22Rv1 (cell line): ENCODE measurements at regions not wholly inside any gene's neighbourhood (a gene's known extent, or its start where the extent isn't known, plus 50 kb on each side); places are given as distances from the start of the nearest gene placed in this dataset.

ENCODE experiments used
- CTCF ChIP-seq: fragments of 450-650 bp; IDR thresholded peaks from 2 replicates; pipeline ENCODE4 v1.5.1; 2017; ENCODE audit warnings: mild to moderate bottlenecking
- ZFX ChIP-seq: fragments of 450-650 bp; IDR thresholded peaks from 2 replicates; pipeline ENCODE4 v1.6.1; 2017; ENCODE audit warnings: antibody characterized with exemption, borderline replicate concordance

- no peak for TF ChIP-seq CTCF
- no peak for TF ChIP-seq ZFX
Measured at GRCh38 chr4:189660722-189661360, 279.8 kb upstream of the FRG1 start.
